Bone marrow (tissue), 2 donors: ENCODE measurements at regions not wholly inside any gene's neighbourhood (a gene's known extent, or its start where the extent isn't known, plus 50 kb on each side); places are given as distances from the start of the nearest gene placed in this dataset.

Experiments used
- DNase-seq, 2 donors: peaks; one replicate each; lab custom pipeline; 2025; lab: John Stamatoyannopoulos, UW

DNA sequence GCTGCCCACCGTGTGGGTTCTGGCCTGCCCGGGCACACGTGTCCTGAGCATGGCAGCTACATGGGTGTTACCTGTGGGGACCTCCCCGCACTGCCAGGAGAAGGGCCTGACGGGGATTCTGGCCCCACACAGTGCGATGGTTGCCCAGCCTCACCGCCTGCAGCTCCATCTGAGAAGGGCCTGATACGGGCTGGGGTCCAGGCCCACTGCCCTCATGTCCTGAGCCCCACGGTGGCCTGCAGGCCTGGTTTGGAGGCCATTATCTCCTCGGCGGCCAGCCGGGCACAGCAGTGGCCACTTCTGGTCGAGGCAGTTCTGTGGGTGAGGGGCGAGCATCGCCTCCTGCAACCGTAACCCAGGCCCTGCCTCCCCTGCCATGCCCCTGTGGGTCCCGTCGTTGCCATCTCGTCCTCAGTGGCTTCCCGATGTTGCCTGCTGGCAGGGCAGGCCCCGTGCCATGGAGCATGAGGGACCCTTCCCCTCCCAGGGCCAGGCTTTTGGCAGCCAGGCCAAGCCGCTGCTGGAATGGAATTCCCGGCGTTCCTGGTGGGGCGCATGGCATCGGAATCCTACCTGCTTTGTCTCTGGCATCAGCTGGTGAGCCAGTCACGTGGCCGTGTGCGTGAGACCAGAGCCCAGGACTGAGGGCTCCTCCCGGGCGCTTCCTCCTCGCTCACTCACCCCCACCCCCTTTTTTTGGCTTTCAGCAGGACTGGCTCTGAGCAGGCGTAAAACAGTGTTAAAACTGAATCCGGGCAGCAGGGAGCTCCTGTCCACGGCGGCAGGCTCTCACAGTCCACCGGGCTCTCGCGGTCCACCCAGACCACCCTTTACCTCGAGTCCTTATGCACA is 71.9 kb upstream of the PPARA start:
- DNase-seq = no peak

GRCh38 chr22:46079093-46079860 is 71.0 kb upstream of the PPARA start:
- no peak for DNase-seq

GRCh38 chr22:46079861-46080821 is 70.2 kb upstream of the PPARA start:
- no peak for DNase-seq

- DNase-seq = no peak
Measured at GRCh38 chr22:46081036-46081830, 69.1 kb upstream of the PPARA start.

- no peak for DNase-seq
Measured at GRCh38 chr22:46081831-46082210, 68.5 kb upstream of the PPARA start.

DNA sequence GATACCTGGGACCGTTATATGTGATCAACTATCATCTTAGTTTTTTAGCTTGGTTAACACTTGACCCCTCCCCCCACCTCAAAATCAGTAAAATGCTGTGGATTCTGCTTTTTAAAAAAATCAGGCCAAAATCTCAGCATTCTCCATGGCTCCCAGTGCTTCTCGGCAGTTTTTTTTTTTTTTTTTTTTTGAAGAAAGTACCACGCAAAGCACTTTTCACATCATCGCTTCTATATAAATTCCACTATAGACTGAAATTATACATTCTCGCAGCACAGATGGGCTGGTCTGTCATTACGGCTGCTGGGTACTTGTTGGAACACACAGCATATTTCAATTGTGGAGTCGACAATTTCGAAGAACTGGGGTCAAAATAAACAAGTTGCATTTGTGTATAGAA is 67.7 kb upstream of the PPARA start:
- DNase-seq = no peak

DNA sequence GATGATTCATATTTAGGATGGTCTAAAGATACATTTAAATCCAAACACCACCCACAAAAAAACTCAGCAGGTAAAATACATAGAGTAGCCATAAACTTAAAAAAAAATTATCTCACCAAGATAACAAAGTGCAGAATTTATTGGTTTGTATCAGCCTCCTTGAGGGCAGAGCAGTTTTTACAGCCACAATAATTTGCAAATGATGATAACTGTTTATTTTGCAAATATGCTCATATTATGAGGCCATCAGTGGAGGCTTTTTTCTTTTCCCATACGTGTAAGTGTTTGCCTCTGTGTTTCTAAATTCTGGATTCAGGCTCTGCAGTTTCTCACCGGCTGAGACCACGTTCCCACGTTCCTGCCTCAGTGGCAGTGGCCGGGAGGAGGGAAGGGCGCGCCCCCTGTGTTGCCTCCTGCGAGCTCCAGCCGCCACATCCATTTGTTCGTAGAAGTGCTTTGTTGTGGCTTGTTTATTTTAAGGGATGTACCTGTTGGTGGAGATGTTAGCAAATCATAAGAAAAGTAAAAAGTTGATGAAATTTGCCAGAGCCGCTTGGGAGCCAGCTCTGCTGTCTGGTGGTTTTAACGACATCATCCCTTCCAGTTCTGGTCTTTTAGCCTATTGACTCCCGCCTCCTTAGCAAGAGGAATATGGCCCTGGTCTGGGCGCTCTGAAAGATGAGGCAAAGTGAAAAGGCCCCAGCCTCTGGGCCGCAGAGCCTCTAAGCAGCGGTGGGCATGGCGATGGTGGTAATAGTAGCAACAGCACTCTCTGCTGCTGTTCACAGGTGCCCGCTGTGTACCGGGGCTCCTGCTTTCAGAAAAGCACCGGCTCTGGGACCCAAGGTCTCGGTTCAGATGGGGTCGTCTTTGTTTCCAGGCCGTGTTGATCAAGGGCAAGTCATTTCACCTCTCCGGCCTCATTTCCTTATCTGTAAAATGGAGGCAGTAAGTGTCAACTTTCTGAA is 66.7 kb upstream of the PPARA start:
- DNase-seq = no peak

DNA sequence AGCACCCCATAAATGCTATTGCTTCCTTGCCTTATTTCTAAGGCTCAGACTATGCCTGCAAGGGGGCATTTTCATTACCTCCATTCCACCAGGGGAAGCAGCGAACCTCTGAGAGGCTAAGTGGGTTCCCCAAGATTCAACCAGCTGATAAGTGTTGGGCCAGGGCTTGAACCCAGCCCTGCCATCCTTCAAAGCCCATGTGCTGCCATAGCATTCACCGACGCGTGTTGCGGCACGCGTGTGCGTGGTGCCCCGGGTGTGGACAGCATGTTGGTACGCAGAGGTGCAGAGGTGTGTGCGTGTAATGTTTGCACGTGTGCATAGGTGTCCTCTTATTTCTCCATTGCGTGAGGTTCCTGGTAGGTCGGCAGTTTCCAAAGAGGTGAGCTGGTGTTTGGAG is 66.0 kb upstream of the PPARA start:
- DNase-seq = no peak

GRCh38 chr22:46084943-46085827 is 65.1 kb upstream of the PPARA start:
- DNase-seq = no peak

DNA sequence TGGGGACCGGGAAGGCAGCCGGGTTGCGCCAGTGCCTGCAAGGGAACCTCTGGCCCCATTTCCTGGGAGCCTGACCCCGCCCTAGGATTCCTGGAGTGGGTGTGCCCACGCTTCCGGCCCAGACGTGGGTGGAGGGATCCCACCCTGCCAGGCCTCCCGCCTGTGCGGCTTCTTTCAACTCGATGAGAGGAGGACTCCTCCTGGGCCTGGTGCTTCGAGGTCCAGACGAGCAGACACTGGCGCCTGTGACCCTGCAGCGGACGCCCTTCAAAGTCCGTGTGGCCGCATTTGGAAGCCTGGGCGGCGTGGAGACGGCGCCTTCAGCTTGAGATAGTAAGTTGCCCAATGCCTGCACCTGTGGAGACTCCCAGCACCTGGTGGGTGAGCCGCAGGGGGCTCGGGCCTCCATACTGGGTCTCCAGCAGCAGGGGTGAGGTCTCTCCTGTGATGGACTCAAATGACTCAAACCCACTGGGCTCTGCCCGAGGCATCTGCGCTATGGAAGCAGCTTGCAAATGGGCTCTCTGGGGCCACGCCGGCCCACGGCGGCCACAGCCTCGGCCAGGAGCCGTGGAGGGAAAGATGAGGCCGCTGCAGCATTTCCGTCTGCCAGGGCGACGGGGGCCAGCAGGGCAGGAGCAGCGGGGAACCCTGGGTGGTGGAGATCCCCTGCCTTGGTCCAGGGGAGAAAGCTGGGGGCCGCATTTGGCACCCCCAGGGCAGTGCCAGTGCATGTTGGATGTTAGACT is 64.3 kb upstream of the PPARA start:
- no peak for DNase-seq

GRCh38 chr22:46086577-46087335 is 63.6 kb upstream of the PPARA start:
- DNase-seq = no peak

DNA sequence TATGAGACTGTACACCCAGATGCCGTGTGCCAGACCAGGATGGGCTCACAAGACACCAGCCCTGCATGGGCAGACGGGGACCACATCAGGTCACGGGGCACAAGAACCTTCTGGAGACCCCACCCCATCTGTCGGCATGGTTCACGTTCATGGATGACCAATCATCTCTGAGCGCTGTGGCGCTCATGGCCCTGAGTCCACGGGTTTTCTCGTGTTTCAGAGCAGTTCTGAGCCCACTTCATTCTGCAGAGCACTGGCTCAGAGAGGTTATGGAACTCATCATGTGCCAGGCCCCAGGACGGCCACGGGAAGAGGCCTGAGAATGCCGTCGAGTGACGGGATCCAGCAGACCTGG is 63.0 kb upstream of the PPARA start:
- no peak for DNase-seq

DNA sequence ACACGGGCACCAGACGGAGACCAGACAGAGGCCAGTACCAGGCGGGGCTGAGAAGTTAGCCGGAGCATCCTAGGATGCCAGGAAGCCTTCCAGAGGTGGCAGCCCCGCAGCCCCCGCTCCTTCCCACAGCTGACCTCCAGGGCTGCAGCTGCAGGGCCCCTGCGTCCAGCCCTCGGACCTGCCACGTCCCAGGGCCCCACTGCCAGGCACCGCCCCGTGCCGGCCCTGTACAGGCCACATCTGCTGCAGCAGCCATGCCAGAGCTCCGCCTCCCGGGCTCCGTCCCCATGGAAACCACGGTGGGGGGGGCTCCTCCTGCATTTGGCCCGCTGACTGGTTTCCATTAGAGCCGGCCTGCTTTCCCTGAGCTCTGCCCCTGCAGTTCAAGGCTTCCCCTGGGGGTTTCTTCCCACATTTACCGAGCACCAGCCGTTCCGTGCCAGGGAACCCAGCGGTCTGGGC is 62.5 kb upstream of the PPARA start:
- no peak for DNase-seq

GRCh38 chr22:46088541-46089311 is 61.6 kb upstream of the PPARA start:
- DNase-seq = no peak

GRCh38 chr22:46089426-46090035 is 60.8 kb upstream of the PPARA start:
- no peak for DNase-seq

DNA sequence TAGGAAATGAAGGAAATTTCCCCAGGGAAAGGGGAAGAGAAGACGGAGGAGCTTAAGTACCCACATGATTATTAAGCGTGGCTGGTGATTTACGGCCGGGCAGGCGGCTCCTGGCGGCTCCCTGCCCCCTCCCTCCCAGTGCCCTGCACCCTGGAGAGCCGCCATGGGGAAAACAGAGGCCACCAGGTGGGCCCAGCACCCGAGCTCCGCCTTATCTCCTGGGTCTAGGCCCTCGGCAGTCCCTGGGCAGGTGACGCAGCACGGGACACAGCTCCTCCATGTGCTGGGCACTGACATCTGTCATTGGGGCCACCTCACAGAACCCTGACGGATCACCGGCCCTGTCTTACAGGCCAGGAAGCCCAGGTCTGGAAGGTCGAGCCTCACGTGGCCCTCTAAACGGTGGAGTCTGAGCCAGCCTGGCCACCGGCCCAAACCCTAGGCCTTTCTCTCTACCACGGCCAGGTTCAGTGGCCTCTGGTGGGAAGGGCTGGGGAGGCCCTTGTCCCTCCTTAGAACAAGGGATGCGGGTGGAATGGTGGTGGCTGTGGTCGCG is 60.2 kb upstream of the PPARA start:
- DNase-seq = no peak
